ENCODE measurements at regions not wholly inside any gene's neighbourhood (a gene's known extent, or its start where the extent isn't known, plus 50 kb on each side); places are given as distances from the start of the nearest gene placed in this dataset.

DNA sequence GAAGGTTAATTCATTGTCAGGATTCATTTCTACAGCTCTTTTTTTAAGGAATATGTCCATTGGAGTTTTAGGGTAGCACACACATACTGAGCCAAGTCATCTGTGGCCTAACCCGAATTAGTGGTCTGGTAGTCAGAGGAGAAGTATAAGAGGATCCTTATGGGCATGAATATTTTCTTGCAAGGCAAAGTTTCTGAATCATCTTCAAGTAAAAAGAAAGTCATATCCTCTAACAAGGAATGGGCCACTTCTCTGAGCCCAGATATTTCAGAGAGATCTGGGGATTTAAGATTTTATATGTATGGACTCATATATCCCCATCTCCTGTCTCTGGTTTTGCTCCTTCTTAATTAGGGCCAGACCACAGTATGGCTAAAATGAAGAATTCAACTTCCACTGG lies 99.2 kb upstream of the CDH8 start:
- Histone ChIP-seq H3K4me3 (no peak overlapping the region), H3K27me3 (no peaks in the 10 kb centered on the region), H3K4me1 (no peaks in the 10 kb centered on the region), H3K27ac (no peak overlapping the region), H3K36me3 (no peaks in the 10 kb centered on the region), H3K9me3 (no peaks in the 10 kb centered on the region)
- no peak for TF ChIP-seq POLR2A (IDR thresholded peaks at IDR 0.05)
- TF ChIP-seq, protein P1, sequence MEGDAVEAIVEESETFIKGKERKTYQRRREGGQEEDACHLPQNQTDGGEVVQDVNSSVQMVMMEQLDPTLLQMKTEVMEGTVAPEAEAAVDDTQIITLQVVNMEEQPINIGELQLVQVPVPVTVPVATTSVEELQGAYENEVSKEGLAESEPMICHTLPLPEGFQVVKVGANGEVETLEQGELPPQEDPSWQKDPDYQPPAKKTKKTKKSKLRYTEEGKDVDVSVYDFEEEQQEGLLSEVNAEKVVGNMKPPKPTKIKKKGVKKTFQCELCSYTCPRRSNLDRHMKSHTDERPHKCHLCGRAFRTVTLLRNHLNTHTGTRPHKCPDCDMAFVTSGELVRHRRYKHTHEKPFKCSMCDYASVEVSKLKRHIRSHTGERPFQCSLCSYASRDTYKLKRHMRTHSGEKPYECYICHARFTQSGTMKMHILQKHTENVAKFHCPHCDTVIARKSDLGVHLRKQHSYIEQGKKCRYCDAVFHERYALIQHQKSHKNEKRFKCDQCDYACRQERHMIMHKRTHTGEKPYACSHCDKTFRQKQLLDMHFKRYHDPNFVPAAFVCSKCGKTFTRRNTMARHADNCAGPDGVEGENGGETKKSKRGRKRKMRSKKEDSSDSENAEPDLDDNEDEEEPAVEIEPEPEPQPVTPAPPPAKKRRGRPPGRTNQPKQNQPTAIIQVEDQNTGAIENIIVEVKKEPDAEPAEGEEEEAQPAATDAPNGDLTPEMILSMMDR (IDR thresholded peaks at IDR 0.05): no peak
- DNase-seq: no peak
- intact Hi-C loops (cut with DNase I; ENCODE audit: low total_unique reads): no loop called here

DNA sequence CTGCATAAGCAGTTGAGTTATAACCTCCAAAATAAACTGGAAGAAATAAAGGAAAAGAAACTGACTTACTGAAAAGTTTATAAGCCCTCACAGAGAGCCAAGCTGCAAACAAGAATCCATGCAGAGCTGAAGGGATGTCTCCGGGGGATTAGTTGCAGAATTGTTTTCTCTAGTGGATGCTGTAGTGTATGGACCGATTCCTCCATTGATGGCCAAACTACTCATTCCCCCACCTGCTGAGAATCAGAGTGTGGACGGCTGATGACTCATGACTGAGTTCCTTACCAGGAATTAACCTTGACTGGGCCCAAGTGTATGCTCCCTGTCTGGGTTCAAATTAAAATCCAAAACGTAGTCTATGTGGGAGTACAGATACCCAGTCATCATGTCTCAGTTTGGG lies 93.9 kb upstream of the CDH8 start:
- TF ChIP-seq POLR2A (IDR thresholded peaks at IDR 0.05): no peak
- TF ChIP-seq, protein P1 (IDR thresholded peaks at IDR 0.05): no peak

DNA sequence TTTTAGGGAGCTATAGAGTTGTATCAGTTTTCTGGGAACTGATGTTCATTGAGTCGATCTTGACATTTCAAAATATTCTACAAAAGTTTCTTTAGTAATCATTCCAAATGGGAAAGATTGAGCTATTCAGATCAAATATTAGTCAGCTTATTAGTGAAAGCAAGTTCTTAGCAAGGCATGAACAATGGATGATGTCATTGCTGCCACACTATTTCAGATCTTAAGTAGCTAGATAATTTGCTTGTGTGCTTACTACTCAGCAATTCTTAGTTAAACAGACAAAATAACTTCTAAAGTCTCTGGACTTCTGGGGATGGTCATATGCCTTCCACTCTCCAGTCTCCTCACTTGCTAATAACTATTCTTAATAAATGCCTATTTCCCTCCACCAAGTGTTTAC lies 69.0 kb upstream of the CDH8 start:
- TF ChIP-seq, protein P1 (IDR thresholded peaks at IDR 0.05): no peak
- TF ChIP-seq POLR2A (IDR thresholded peaks at IDR 0.05): no peak
- intact Hi-C loops (cut with DNase I; ENCODE audit: low total_unique reads): no loop called here
- no peaks in the 10 kb centered on the region for H3K9me3 ChIP-seq
- no peaks in the 10 kb centered on the region for H3K36me3 ChIP-seq
- DNase-seq: no peak
- no peaks in the 10 kb centered on the region for H3K27me3 ChIP-seq
- no peak overlapping the region for H3K4me3 ChIP-seq
- H3K27ac ChIP-seq: no peak overlapping the region
- no peaks in the 10 kb centered on the region for H3K4me1 ChIP-seq

More for the DNA sequence above, 93.9 kb upstream of the CDH8 start:
- Histone ChIP-seq H3K4me1 (no peaks in the 10 kb centered on the region), H3K9me3 (no peaks in the 10 kb centered on the region), H3K27me3 (no peaks in the 10 kb centered on the region), H3K36me3 (no peaks in the 10 kb centered on the region), H3K4me3 (no peak overlapping the region), H3K27ac (no peak overlapping the region)
- intact Hi-C loops (cut with DNase I; ENCODE audit: low total_unique reads): no loop called here
- no peak for DNase-seq

DNA sequence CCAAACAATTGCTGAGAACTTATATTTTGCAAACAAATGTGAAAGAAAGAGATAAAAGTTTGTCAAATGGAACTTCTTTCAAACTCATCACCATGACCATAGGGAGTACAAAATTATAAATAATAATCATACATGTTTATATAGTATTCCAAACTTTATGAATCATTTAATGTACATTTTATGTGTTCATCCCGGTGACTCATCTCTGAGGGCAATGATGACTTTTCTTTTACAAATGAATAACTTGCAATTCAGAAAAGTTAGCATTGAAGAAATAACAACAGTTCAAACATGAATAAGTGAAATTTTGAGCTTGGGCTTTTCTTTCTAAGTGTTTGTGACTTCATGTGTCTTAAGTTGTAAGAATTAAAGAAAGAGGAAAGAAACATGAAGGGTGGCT lies 66.3 kb upstream of the CDH8 start:
- no peaks in the 10 kb centered on the region for H3K4me1 ChIP-seq
- no peak overlapping the region for H3K27ac ChIP-seq
- no peaks in the 10 kb centered on the region for H3K27me3 ChIP-seq
- no peak overlapping the region for H3K4me3 ChIP-seq
- no peaks in the 10 kb centered on the region for H3K36me3 ChIP-seq
- no peak for DNase-seq
- no peaks in the 10 kb centered on the region for H3K9me3 ChIP-seq
- TF ChIP-seq, protein P1 (IDR thresholded peaks at IDR 0.05): no peak
- TF ChIP-seq POLR2A (IDR thresholded peaks at IDR 0.05): no peak
- intact Hi-C loops (cut with DNase I; ENCODE audit: low total_unique reads): no loop called here

DNA sequence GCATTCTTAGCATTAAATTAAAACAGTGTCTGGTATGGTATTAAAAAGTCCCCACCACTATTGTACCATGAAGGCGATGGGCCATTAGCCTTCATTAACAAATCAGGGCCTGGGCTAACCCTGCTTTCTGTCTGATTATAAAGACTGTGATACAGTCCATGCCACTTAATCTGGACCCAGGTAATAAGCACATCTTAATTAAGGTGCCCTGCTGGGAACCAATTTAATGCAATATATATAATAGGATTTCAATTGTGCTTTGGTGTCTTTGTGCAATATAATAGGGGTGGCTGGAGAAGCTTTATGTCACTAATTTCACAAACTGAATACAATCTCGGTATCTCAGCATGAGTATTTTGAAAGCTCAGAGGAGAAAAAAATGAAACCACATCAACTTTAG lies 64.4 kb upstream of the CDH8 start:
- H3K4me3 ChIP-seq: no peak overlapping the region
- H3K27ac ChIP-seq: no peak overlapping the region
- H3K4me1 ChIP-seq: no peaks in the 10 kb centered on the region
- H3K9me3 ChIP-seq: no peaks in the 10 kb centered on the region
- DNase-seq: no peak
- no peak for TF ChIP-seq POLR2A (IDR thresholded peaks at IDR 0.05)
- TF ChIP-seq, protein P1 (IDR thresholded peaks at IDR 0.05): no peak
- intact Hi-C loops (cut with DNase I; ENCODE audit: low total_unique reads): no loop called here
- no peaks in the 10 kb centered on the region for H3K36me3 ChIP-seq
- H3K27me3 ChIP-seq: no peaks in the 10 kb centered on the region

All from uterus (tissue), 3 donors.